Adrenal gland (tissue), 5 donors: ENCODE measurements at regions not wholly inside any gene's neighbourhood (a gene's known extent, or its start where the extent isn't known, plus 50 kb on each side); places are given as distances from the start of the nearest gene placed in this dataset.

Source experiments
- CTCF ChIP-seq, 6 experiments: fragments of 450-650 bp in 4 of 6; fragments of 200-600 bp in 2 of 6; sonication (generic) in 1 of 6; IDR thresholded peaks; 1 replicate in 5 of 6; 2 replicates in 1 of 6; pipeline versions ENCODE4 v1.5.1 to v1.8.0; 2016 to 2021; ENCODE audit warnings: antibody characterized with exemption in 6 of 6, mild to moderate bottlenecking in 2 of 6, moderate library complexity in 1 of 6
- POLR2A ChIP-seq, 2 donors: fragments of 450-650 bp; IDR thresholded peaks; one replicate each; pipeline ENCODE4 v1.6.1; 2017; ENCODE audit warnings: antibody characterized with exemption in 2 of 2, mild to moderate bottlenecking in 2 of 2, moderate library complexity in 1 of 2
- donor health status: DM: no; HTN: no; CAD: no.

- TF ChIP-seq CTCF (IDR thresholded peaks at IDR 0.05), result no peak
- TF ChIP-seq POLR2A (IDR thresholded peaks at IDR 0.05), result no peak
Observed at GRCh38 chr5:9743507-9743906, 113.4 kb upstream of the TAS2R1 start.
